Lower leg skin (tissue), 3 donors: ENCODE measurements at regions not wholly inside any gene's neighbourhood (a gene's known extent, or its start where the extent isn't known, plus 50 kb on each side); places are given as distances from the start of the nearest gene placed in this dataset.

Source experiments
- POLR2A ChIP-seq, 2 donors: fragments of 450-650 bp; IDR thresholded peaks; one replicate each; pipeline ENCODE4 v1.6.1; 2016 to 2017; ENCODE audit warnings: antibody characterized with exemption in 2 of 2, mild to moderate bottlenecking in 1 of 2, moderate library complexity in 1 of 2
- TF ChIP-seq, protein P1 (sequence below), 3 donors: fragments of 450-650 bp; IDR thresholded peaks; one replicate each; pipeline ENCODE4 v1.5.1; 2016; ENCODE audit warnings: antibody characterized with exemption in 3 of 3, mild to moderate bottlenecking in 3 of 3, moderate library complexity in 2 of 3

DNA sequence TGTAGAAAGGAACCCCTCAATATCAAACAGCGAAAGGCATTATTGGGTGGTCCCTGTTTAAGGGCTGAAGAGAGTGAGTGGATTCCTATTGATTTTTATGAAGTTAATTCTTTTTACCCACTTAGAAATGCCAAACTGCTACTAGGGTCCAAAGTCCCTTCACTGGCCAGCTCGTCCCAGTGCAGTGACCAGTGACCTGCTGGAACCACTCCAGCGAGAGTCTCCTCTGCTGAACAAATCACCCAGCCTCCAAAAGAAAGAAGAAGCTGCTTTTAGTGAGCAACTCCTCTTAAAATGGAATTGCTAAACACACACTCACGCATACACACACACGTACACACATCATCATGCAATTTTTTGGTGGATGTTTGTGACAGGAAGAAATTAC, 198.2 kb upstream of the PLEKHG7 start:
- TF ChIP-seq, protein P1, sequence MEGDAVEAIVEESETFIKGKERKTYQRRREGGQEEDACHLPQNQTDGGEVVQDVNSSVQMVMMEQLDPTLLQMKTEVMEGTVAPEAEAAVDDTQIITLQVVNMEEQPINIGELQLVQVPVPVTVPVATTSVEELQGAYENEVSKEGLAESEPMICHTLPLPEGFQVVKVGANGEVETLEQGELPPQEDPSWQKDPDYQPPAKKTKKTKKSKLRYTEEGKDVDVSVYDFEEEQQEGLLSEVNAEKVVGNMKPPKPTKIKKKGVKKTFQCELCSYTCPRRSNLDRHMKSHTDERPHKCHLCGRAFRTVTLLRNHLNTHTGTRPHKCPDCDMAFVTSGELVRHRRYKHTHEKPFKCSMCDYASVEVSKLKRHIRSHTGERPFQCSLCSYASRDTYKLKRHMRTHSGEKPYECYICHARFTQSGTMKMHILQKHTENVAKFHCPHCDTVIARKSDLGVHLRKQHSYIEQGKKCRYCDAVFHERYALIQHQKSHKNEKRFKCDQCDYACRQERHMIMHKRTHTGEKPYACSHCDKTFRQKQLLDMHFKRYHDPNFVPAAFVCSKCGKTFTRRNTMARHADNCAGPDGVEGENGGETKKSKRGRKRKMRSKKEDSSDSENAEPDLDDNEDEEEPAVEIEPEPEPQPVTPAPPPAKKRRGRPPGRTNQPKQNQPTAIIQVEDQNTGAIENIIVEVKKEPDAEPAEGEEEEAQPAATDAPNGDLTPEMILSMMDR (IDR thresholded peaks at IDR 0.05): no peak
- TF ChIP-seq POLR2A (IDR thresholded peaks at IDR 0.05): no peak
